Endothelial cell (in vitro differentiated cells): ENCODE measurements at regions not wholly inside any gene's neighbourhood (a gene's known extent, or its start where the extent isn't known, plus 50 kb on each side); places are given as distances from the start of the nearest gene placed in this dataset.

Experiments used
- DNase-seq: peaks from one replicate; pipeline ENCODE4 v3.0.0; 2021; ENCODE audit warnings: low spot score
- H3K27ac Mint-ChIP-seq: one replicate; pipeline ENCODE4 v1.8.0; 2021; ENCODE audit warnings: mixed read lengths, inconsistent platforms; ENCODE audit not compliant: unreplicated experiment
- H3K27me3 Mint-ChIP-seq: one replicate; pipeline ENCODE4 v1.8.0; 2021; ENCODE audit warnings: mild to moderate bottlenecking, moderate library complexity, mixed read lengths, inconsistent platforms; ENCODE audit not compliant: unreplicated experiment
- H3K36me3 Mint-ChIP-seq: one replicate; pipeline ENCODE4 v1.8.0; 2021; ENCODE audit warnings: mild to moderate bottlenecking, low read depth, mixed read lengths, inconsistent platforms; ENCODE audit not compliant: unreplicated experiment
- H3K4me1 Mint-ChIP-seq: one replicate; pipeline ENCODE4 v1.8.0; 2021; ENCODE audit warnings: mild to moderate bottlenecking, mixed read lengths, inconsistent platforms; ENCODE audit not compliant: unreplicated experiment
- H3K4me3 Mint-ChIP-seq: one replicate; pipeline ENCODE4 v1.8.0; 2021; ENCODE audit warnings: mild to moderate bottlenecking, mixed read lengths, inconsistent platforms; ENCODE audit not compliant: unreplicated experiment
- H3K9me3 Mint-ChIP-seq: one replicate; pipeline ENCODE4 v1.8.0; 2021; ENCODE audit warnings: mixed read lengths, inconsistent platforms; ENCODE audit not compliant: unreplicated experiment
- CTCF ChIP-seq: fragments of 200-600 bp; sonication (generic); IDR thresholded peaks from one replicate; pipeline ENCODE4 v1.5.0; 2021; ENCODE audit warnings: antibody characterized with exemption; ENCODE audit not compliant: unreplicated experiment

GRCh38 chr3:18149935-18150334 is 275.2 kb downstream of the SATB1 start:
- Mint-ChIP-seq H3K4me3 (no peak overlapping the region), H3K9me3 (no peaks in the 10 kb centered on the region), H3K27me3 (no peaks in the 10 kb centered on the region), H3K36me3 (no peaks in the 10 kb centered on the region), H3K4me1 (no peaks in the 10 kb centered on the region), H3K27ac (no peak overlapping the region)
- TF ChIP-seq CTCF = no peak
- no peak for DNase-seq

GRCh38 chr3:18149386-18149785 is 275.8 kb downstream of the SATB1 start:
- no peak overlapping the region for H3K4me3 Mint-ChIP-seq

GRCh38 chr3:18144571-18144970 is 280.6 kb downstream of the SATB1 start:
- no peak for DNase-seq
- H3K9me3 Mint-ChIP-seq = no peaks in the 10 kb centered on the region
- H3K27ac Mint-ChIP-seq = no peak overlapping the region
- no peak overlapping the region for H3K4me3 Mint-ChIP-seq
- H3K4me1 Mint-ChIP-seq = no peaks in the 10 kb centered on the region
- no peaks in the 10 kb centered on the region for H3K27me3 Mint-ChIP-seq
- H3K36me3 Mint-ChIP-seq = no peaks in the 10 kb centered on the region
- TF ChIP-seq CTCF = no peak

More at GRCh38 chr3:18149386-18149785, 275.8 kb downstream of the SATB1 start:
- no peak overlapping the region for H3K27ac Mint-ChIP-seq
- no peak for TF ChIP-seq CTCF
- no peaks in the 10 kb centered on the region for H3K4me1 Mint-ChIP-seq
- H3K27me3 Mint-ChIP-seq = no peaks in the 10 kb centered on the region
- no peaks in the 10 kb centered on the region for H3K9me3 Mint-ChIP-seq
- H3K36me3 Mint-ChIP-seq = no peaks in the 10 kb centered on the region
- DNase-seq = no peak

GRCh38 chr3:18143258-18143780 is 281.8 kb downstream of the SATB1 start:
- Mint-ChIP-seq H3K27me3 (no peaks in the 10 kb centered on the region), H3K4me1 (no peaks in the 10 kb centered on the region), H3K9me3 (no peaks in the 10 kb centered on the region), H3K36me3 (no peaks in the 10 kb centered on the region), H3K27ac (no peak overlapping the region), H3K4me3 (no peak overlapping the region)
- no peak for DNase-seq
- no peak for TF ChIP-seq CTCF

GRCh38 chr3:18137958-18138357 is 287.2 kb downstream of the SATB1 start:
- no peaks in the 10 kb centered on the region for H3K27me3 Mint-ChIP-seq
- H3K4me1 Mint-ChIP-seq = no peaks in the 10 kb centered on the region
- H3K4me3 Mint-ChIP-seq = no peak overlapping the region
- no peak for TF ChIP-seq CTCF
- H3K9me3 Mint-ChIP-seq = no peaks in the 10 kb centered on the region
- no peaks in the 10 kb centered on the region for H3K36me3 Mint-ChIP-seq
- DNase-seq = no peak
- no peak overlapping the region for H3K27ac Mint-ChIP-seq
